Upper lobe of left lung (tissue), 6 donors: ENCODE measurements at regions not wholly inside any gene's neighbourhood (a gene's known extent, or its start where the extent isn't known, plus 50 kb on each side); places are given as distances from the start of the nearest gene placed in this dataset.

Experiments used
- ATAC-seq, 2 donors: fragments of 200-7000 bp; cut with Tn5 transposase; one replicate each; pipeline ENCODE4 v1.9.1; 2022; ENCODE audit warnings: mild to moderate bottlenecking in 2 of 2, moderate library complexity in 2 of 2; ENCODE audit not compliant: low FRiP score in 2 of 2
- DNase-seq, 2 donors: peaks; one replicate each; pipeline ENCODE4 v3.0.0-alpha.2; 2019 to 2020
- H3K27ac ChIP-seq, 4 donors: fragments of 200-600 bp; sonication (generic); one replicate each; pipeline ENCODE4 v1.5.1; 2016 to 2019
- H3K27me3 ChIP-seq, 4 donors: fragments of 200-600 bp; sonication (generic); one replicate each; pipeline ENCODE4 v1.5.1; 2017 to 2019
- H3K36me3 ChIP-seq, 4 donors: fragments of 200-600 bp; sonication (generic); one replicate each; pipeline ENCODE4 v1.5.1; 2016 to 2019
- H3K4me1 ChIP-seq, 4 donors: fragments of 200-600 bp; sonication (generic); one replicate each; pipeline ENCODE4 v1.5.1; 2018 to 2019
- H3K4me3 ChIP-seq, 4 donors: fragments of 200-600 bp; sonication (generic); one replicate each; pipeline ENCODE4 v1.5.1; 2017 to 2019; ENCODE audit warnings: mild to moderate bottlenecking in 2 of 4, moderate library complexity in 1 of 4
- H3K9me3 ChIP-seq, 4 donors: fragments of 200-600 bp; sonication (generic); one replicate each; pipeline ENCODE4 v1.5.1; 2018 to 2019
- EP300 ChIP-seq, 4 donors: sonication (generic); formaldehyde crosslinking; IDR thresholded peaks; one replicate each; pipeline ENCODE4 v1.5.1; 2017; ENCODE audit warnings: antibody characterized with exemption in 4 of 4, control low read depth in 2 of 4
- POLR2A ChIP-seq, 4 donors: fragments of 450-650 bp; IDR thresholded peaks; one replicate each; pipeline ENCODE4 v1.5.1; 2016 to 2017; ENCODE audit warnings: antibody characterized with exemption in 4 of 4, mild to moderate bottlenecking in 2 of 4
- POLR2AphosphoS5 ChIP-seq, 2 donors: sonication (generic); formaldehyde crosslinking; IDR thresholded peaks; one replicate each; pipeline ENCODE4 v1.5.1; 2017; ENCODE audit warnings: antibody characterized with exemption in 2 of 2
- WGBS, 2 donors: methylation state at CpG; one replicate each; pipeline ENCODE4 v1.1.5; 2017 to 2018; 5-methylcytosine and 5-hydroxymethylcytosine counted together
- TF ChIP-seq, protein P1 (sequence below), 6 experiments: fragments of 450-650 bp in 4 of 6; fragments of 200-600 bp in 2 of 6; sonication (generic) in 2 of 6; IDR thresholded peaks; one replicate each; pipeline ENCODE4 v1.5.1; 2016 to 2019; ENCODE audit warnings: antibody characterized with exemption in 6 of 6
- donor health status: DM: no; HTN: no; CAD: no; lungs with moderate emphysema.
- donor health status: DM: no; HTN: yes; CAD: no; lungs with severe emphysema.

GRCh38 chr16:8103649-8104289, 486.5 kb downstream of the TMEM114 start:
- H3K27ac ChIP-seq, result no peak overlapping the region
- WGBS, 2 donors, result 51 to 55% methylated on average over 8 of the region's 8 CpGs
- DNase-seq (peak in 1 of 2 donors; percentile 50), ATAC-seq (no peak)
- TF ChIP-seq EP300 (IDR thresholded peaks at IDR 0.05) (no peak), POLR2A (IDR thresholded peaks at IDR 0.05) (no peak), POLR2AphosphoS5 (IDR thresholded peaks at IDR 0.05) (no peak)
- TF ChIP-seq, protein P1, sequence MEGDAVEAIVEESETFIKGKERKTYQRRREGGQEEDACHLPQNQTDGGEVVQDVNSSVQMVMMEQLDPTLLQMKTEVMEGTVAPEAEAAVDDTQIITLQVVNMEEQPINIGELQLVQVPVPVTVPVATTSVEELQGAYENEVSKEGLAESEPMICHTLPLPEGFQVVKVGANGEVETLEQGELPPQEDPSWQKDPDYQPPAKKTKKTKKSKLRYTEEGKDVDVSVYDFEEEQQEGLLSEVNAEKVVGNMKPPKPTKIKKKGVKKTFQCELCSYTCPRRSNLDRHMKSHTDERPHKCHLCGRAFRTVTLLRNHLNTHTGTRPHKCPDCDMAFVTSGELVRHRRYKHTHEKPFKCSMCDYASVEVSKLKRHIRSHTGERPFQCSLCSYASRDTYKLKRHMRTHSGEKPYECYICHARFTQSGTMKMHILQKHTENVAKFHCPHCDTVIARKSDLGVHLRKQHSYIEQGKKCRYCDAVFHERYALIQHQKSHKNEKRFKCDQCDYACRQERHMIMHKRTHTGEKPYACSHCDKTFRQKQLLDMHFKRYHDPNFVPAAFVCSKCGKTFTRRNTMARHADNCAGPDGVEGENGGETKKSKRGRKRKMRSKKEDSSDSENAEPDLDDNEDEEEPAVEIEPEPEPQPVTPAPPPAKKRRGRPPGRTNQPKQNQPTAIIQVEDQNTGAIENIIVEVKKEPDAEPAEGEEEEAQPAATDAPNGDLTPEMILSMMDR (IDR thresholded peaks at IDR 0.05), result no peak
- no peaks in the 10 kb centered on the region for H3K36me3 ChIP-seq
- no peaks in the 10 kb centered on the region for H3K27me3 ChIP-seq
- H3K4me1 ChIP-seq, result no peaks in the 10 kb centered on the region
- H3K4me3 ChIP-seq, result no peak overlapping the region
- H3K9me3 ChIP-seq, result no peaks in the 10 kb centered on the region

DNA sequence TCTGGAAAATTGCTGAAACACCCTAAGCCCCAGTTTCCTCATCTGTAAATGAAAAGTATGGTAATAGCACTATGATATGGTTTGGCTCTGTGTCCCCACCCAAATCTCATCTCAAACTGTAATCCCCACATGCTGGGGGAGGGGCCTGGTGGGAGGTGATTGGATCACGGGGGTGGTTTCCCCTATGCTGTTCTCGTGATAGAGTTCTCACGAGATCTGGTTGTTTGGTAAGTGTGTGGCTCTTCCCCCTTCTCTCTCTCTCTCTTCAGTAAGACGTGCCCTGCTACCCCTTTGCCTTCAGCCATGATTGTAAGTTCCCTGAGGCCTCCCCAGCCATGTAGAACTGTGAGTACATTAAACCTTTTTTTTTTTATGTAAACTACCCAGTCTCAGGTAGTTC, 490.7 kb downstream of the TMEM114 start:
- Histone ChIP-seq H3K9me3 (no peaks in the 10 kb centered on the region), H3K27me3 (no peaks in the 10 kb centered on the region), H3K27ac (no peak overlapping the region), H3K4me3 (no peak overlapping the region), H3K36me3 (no peaks in the 10 kb centered on the region), H3K4me1 (no peaks in the 10 kb centered on the region)
- WGBS, 2 donors, result 54 to 59% methylated on average over 4 of the region's 4 CpGs
- DNase-seq (no peak), ATAC-seq (no peak)
- TF ChIP-seq POLR2A (IDR thresholded peaks at IDR 0.05) (no peak), EP300 (IDR thresholded peaks at IDR 0.05) (no peak), POLR2AphosphoS5 (IDR thresholded peaks at IDR 0.05) (no peak)
- TF ChIP-seq, protein P1 (IDR thresholded peaks at IDR 0.05), result no peak

- Histone ChIP-seq H3K27me3 (no peaks in the 10 kb centered on the region), H3K36me3 (no peaks in the 10 kb centered on the region), H3K9me3 (no peaks in the 10 kb centered on the region), H3K27ac (no peak overlapping the region), H3K4me1 (no peaks in the 10 kb centered on the region), H3K4me3 (no peak overlapping the region)
- WGBS, 2 donors, result 62 to 66% methylated on average over 11 of the region's 11 CpGs
- ATAC-seq, result no peak
- DNase-seq, result no peak
- TF ChIP-seq, protein P1 (IDR thresholded peaks at IDR 0.05), result no peak
- TF ChIP-seq EP300 (IDR thresholded peaks at IDR 0.05), result no peak
- no peak for TF ChIP-seq POLR2AphosphoS5 (IDR thresholded peaks at IDR 0.05)
- no peak for TF ChIP-seq POLR2A (IDR thresholded peaks at IDR 0.05)
These were observed 491.3 kb downstream of the TMEM114 start for GRCh38 chr16:8098947-8099512.

GRCh38 chr16:8096211-8096610, 494.1 kb downstream of the TMEM114 start:
- Histone ChIP-seq H3K27me3 (no peaks in the 10 kb centered on the region), H3K9me3 (no peaks in the 10 kb centered on the region), H3K27ac (no peak overlapping the region), H3K36me3 (no peaks in the 10 kb centered on the region), H3K4me1 (no peaks in the 10 kb centered on the region), H3K4me3 (no peak overlapping the region)
- ATAC-seq, result no peak
- no peak for DNase-seq
- no peak for TF ChIP-seq POLR2AphosphoS5 (IDR thresholded peaks at IDR 0.05)
- TF ChIP-seq, protein P1 (IDR thresholded peaks at IDR 0.05), result no peak
- no peak for TF ChIP-seq POLR2A (IDR thresholded peaks at IDR 0.05)
- no peak for TF ChIP-seq EP300 (IDR thresholded peaks at IDR 0.05)
- WGBS, 2 donors, result 81 to 84% methylated on average over 4 to 5 of the region's 5 CpGs

DNA sequence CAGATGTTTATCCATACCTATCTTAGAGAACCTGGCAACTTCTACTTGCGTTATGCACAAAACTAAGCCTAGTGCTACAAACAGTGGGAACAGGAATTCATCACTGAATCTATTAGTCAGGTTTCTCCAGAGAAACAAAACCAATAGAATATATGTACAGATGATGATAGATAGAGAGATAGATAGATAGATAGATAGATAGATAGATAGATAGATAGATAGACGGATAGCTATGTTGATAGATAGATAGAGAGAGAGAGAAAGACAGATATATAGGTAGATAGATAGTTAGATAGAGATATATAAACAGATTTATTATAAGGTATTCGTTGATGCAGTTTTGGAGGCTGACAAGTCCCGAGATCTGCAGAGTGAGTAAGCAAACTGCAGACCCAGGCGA, 495.6 kb downstream of the TMEM114 start:
- 80 to 86% methylated on average over 5 of the region's 5 CpGs for WGBS, 2 donors
- TF ChIP-seq POLR2AphosphoS5 (IDR thresholded peaks at IDR 0.05), result no peak
- no peak for TF ChIP-seq POLR2A (IDR thresholded peaks at IDR 0.05)
- TF ChIP-seq EP300 (IDR thresholded peaks at IDR 0.05), result no peak
- TF ChIP-seq, protein P1 (IDR thresholded peaks at IDR 0.05), result no peak
- Histone ChIP-seq H3K4me3 (no peak overlapping the region), H3K9me3 (no peaks in the 10 kb centered on the region), H3K36me3 (no peaks in the 10 kb centered on the region), H3K4me1 (no peaks in the 10 kb centered on the region), H3K27me3 (no peaks in the 10 kb centered on the region), H3K27ac (no peak overlapping the region)
- ATAC-seq (no peak), DNase-seq (no peak)
